HG03045 (cell line): ENCODE measurements at regions not wholly inside any gene's neighbourhood (a gene's known extent, or its start where the extent isn't known, plus 50 kb on each side); places are given as distances from the start of the nearest gene placed in this dataset.

ENCODE experiments used
- ATAC-seq: cut with Tn5 transposase; IDR thresholded peaks from one replicate; pipeline ENCODE4 v1.9.1; 2021; ENCODE audit warnings: mild to moderate bottlenecking, moderate library complexity; ENCODE audit not compliant: unreplicated experiment

GRCh38 chr17:51486091-51486490 is 225.7 kb downstream of the UTP18 start:
- ATAC-seq = no peak

GRCh38 chr17:51486885-51487520 is 226.7 kb downstream of the UTP18 start:
- ATAC-seq = no peak

- no peak for ATAC-seq
These were observed 227.6 kb downstream of the UTP18 start for GRCh38 chr17:51487947-51488346.

- no peak for ATAC-seq
These were observed 231.1 kb downstream of the UTP18 start for GRCh38 chr17:51491416-51491815.

- ATAC-seq = no peak
These were observed 232.9 kb downstream of the UTP18 start for GRCh38 chr17:51493206-51493605.

GRCh38 chr17:51496378-51496777 is 236.0 kb downstream of the UTP18 start:
- no peak for ATAC-seq

GRCh38 chr17:51499897-51500296 is 239.6 kb downstream of the UTP18 start:
- no peak for ATAC-seq

- ATAC-seq = no peak
These were observed 240.1 kb downstream of the UTP18 start for GRCh38 chr17:51500454-51500853.

GRCh38 chr17:51505450-51505849 is 245.1 kb downstream of the UTP18 start:
- ATAC-seq = no peak

- ATAC-seq = no peak
These were observed 247.1 kb downstream of the UTP18 start for GRCh38 chr17:51507444-51507843.

GRCh38 chr17:51508048-51508447 is 247.7 kb downstream of the UTP18 start:
- ATAC-seq = no peak

GRCh38 chr17:51510940-51511339 is 250.6 kb downstream of the UTP18 start:
- no peak for ATAC-seq

- ATAC-seq = no peak
These were observed 252.0 kb downstream of the UTP18 start for GRCh38 chr17:51512220-51512907.

GRCh38 chr17:51516924-51517323 is 256.6 kb downstream of the UTP18 start:
- no peak for ATAC-seq

GRCh38 chr17:51524524-51524923 is 264.2 kb downstream of the UTP18 start:
- no peak for ATAC-seq

GRCh38 chr17:51526507-51526906 is 266.2 kb downstream of the UTP18 start:
- no peak for ATAC-seq

- ATAC-seq = no peak
These were observed 267.1 kb downstream of the UTP18 start for GRCh38 chr17:51527225-51527982.

- no peak for ATAC-seq
These were observed 267.8 kb downstream of the UTP18 start for GRCh38 chr17:51528111-51528510.

GRCh38 chr17:51533219-51533618 is 272.9 kb downstream of the UTP18 start:
- ATAC-seq = no peak

- no peak for ATAC-seq
These were observed 273.5 kb downstream of the UTP18 start for GRCh38 chr17:51533821-51534220.

GRCh38 chr17:51536627-51537026 is 276.3 kb downstream of the UTP18 start:
- ATAC-seq = no peak

- no peak for ATAC-seq
These were observed 277.7 kb downstream of the UTP18 start for GRCh38 chr17:51537996-51538550.
